ENCODE measurements at regions not wholly inside any gene's neighbourhood (a gene's known extent, or its start where the extent isn't known, plus 50 kb on each side); places are given as distances from the start of the nearest gene placed in this dataset.

DNA sequence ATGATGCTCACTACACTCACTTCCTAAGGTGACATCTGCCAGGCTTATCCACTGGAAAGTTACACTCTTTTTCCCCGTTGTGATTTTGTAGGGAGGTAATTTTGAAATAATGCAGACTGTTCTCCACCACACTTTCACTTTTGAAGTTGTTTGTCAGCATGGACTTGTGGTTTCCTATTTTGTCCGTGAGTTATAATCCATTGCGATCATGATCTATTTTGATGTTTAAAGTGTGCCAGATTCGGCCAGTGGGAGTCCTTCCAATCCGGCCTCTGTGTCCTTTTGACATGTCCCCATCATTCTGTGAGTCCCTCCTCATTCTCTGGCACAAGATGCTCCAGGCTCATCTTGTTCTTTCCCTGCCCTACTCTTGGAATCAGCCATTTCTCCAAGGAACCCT, 211.3 kb upstream of the KLF4 start:
- TF ChIP-seq, protein P1, sequence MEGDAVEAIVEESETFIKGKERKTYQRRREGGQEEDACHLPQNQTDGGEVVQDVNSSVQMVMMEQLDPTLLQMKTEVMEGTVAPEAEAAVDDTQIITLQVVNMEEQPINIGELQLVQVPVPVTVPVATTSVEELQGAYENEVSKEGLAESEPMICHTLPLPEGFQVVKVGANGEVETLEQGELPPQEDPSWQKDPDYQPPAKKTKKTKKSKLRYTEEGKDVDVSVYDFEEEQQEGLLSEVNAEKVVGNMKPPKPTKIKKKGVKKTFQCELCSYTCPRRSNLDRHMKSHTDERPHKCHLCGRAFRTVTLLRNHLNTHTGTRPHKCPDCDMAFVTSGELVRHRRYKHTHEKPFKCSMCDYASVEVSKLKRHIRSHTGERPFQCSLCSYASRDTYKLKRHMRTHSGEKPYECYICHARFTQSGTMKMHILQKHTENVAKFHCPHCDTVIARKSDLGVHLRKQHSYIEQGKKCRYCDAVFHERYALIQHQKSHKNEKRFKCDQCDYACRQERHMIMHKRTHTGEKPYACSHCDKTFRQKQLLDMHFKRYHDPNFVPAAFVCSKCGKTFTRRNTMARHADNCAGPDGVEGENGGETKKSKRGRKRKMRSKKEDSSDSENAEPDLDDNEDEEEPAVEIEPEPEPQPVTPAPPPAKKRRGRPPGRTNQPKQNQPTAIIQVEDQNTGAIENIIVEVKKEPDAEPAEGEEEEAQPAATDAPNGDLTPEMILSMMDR (conservative IDR thresholded peaks at IDR 0.05; ENCODE audit: low read depth in 2 of 2), result no peak
- no peak for TF ChIP-seq EZH2 (IDR thresholded peaks at IDR 0.05; ENCODE audit: low read depth, unreplicated experiment)
- no peak for TF ChIP-seq POLR2AphosphoS5 (IDR thresholded peaks at IDR 0.05; ENCODE audit: low read depth)
- TF ChIP-seq, protein P2, sequence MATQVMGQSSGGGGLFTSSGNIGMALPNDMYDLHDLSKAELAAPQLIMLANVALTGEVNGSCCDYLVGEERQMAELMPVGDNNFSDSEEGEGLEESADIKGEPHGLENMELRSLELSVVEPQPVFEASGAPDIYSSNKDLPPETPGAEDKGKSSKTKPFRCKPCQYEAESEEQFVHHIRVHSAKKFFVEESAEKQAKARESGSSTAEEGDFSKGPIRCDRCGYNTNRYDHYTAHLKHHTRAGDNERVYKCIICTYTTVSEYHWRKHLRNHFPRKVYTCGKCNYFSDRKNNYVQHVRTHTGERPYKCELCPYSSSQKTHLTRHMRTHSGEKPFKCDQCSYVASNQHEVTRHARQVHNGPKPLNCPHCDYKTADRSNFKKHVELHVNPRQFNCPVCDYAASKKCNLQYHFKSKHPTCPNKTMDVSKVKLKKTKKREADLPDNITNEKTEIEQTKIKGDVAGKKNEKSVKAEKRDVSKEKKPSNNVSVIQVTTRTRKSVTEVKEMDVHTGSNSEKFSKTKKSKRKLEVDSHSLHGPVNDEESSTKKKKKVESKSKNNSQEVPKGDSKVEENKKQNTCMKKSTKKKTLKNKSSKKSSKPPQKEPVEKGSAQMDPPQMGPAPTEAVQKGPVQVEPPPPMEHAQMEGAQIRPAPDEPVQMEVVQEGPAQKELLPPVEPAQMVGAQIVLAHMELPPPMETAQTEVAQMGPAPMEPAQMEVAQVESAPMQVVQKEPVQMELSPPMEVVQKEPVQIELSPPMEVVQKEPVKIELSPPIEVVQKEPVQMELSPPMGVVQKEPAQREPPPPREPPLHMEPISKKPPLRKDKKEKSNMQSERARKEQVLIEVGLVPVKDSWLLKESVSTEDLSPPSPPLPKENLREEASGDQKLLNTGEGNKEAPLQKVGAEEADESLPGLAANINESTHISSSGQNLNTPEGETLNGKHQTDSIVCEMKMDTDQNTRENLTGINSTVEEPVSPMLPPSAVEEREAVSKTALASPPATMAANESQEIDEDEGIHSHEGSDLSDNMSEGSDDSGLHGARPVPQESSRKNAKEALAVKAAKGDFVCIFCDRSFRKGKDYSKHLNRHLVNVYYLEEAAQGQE (IDR thresholded peaks at IDR 0.05; ENCODE audit: unreplicated experiment), result no peak
- no peak for TF ChIP-seq JUNB (IDR thresholded peaks at IDR 0.05; ENCODE audit: unreplicated experiment)
- TF ChIP-seq EZH2phosphoT487 (IDR thresholded peaks at IDR 0.05; ENCODE audit: unreplicated experiment), result no peak
- TF ChIP-seq, protein P3, sequence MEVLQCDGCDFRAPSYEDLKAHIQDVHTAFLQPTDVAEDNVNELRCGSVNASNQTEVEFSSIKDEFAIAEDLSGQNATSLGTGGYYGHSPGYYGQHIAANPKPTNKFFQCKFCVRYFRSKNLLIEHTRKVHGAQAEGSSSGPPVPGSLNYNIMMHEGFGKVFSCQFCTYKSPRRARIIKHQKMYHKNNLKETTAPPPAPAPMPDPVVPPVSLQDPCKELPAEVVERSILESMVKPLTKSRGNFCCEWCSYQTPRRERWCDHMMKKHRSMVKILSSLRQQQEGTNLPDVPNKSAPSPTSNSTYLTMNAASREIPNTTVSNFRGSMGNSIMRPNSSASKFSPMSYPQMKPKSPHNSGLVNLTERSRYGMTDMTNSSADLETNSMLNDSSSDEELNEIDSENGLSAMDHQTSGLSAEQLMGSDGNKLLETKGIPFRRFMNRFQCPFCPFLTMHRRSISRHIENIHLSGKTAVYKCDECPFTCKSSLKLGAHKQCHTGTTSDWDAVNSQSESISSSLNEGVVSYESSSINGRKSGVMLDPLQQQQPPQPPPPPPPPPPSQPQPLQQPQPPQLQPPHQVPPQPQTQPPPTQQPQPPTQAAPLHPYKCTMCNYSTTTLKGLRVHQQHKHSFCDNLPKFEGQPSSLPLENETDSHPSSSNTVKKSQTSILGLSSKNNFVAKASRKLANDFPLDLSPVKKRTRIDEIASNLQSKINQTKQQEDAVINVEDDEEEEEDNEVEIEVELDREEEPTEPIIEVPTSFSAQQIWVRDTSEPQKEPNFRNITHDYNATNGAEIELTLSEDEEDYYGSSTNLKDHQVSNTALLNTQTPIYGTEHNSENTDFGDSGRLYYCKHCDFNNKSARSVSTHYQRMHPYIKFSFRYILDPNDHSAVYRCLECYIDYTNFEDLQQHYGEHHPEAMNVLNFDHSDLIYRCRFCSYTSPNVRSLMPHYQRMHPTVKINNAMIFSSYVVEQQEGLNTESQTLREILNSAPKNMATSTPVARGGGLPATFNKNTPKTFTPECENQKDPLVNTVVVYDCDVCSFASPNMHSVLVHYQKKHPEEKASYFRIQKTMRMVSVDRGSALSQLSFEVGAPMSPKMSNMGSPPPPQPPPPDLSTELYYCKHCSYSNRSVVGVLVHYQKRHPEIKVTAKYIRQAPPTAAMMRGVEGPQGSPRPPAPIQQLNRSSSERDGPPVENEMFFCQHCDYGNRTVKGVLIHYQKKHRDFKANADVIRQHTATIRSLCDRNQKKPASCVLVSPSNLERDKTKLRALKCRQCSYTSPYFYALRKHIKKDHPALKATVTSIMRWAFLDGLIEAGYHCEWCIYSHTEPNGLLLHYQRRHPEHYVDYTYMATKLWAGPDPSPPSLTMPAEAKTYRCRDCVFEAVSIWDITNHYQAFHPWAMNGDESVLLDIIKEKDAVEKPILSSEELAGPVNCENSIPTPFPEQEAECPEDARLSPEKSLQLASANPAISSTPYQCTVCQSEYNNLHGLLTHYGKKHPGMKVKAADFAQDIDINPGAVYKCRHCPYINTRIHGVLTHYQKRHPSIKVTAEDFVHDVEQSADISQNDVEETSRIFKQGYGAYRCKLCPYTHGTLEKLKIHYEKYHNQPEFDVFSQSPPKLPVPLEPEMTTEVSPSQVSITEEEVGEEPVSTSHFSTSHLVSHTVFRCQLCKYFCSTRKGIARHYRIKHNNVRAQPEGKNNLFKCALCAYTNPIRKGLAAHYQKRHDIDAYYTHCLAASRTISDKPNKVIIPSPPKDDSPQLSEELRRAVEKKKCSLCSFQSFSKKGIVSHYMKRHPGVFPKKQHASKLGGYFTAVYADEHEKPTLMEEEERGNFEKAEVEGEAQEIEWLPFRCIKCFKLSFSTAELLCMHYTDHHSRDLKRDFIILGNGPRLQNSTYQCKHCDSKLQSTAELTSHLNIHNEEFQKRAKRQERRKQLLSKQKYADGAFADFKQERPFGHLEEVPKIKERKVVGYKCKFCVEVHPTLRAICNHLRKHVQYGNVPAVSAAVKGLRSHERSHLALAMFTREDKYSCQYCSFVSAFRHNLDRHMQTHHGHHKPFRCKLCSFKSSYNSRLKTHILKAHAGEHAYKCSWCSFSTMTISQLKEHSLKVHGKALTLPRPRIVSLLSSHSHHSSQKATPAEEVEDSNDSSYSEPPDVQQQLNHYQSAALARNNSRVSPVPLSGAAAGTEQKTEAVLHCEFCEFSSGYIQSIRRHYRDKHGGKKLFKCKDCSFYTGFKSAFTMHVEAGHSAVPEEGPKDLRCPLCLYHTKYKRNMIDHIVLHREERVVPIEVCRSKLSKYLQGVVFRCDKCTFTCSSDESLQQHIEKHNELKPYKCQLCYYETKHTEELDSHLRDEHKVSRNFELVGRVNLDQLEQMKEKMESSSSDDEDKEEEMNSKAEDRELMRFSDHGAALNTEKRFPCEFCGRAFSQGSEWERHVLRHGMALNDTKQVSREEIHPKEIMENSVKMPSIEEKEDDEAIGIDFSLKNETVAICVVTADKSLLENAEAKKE (CRISPR knock-in tag; IDR thresholded peaks at IDR 0.05), result no peak
- TF ChIP-seq, protein P4, sequence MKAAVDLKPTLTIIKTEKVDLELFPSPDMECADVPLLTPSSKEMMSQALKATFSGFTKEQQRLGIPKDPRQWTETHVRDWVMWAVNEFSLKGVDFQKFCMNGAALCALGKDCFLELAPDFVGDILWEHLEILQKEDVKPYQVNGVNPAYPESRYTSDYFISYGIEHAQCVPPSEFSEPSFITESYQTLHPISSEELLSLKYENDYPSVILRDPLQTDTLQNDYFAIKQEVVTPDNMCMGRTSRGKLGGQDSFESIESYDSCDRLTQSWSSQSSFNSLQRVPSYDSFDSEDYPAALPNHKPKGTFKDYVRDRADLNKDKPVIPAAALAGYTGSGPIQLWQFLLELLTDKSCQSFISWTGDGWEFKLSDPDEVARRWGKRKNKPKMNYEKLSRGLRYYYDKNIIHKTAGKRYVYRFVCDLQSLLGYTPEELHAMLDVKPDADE (IDR thresholded peaks at IDR 0.05), result no peak
- no peak for TF ChIP-seq CREB1 (CRISPR knock-in tag; IDR thresholded peaks at IDR 0.05; ENCODE audit: low read depth)
- TF ChIP-seq NANOG (IDR thresholded peaks at IDR 0.05; ENCODE audit: borderline replicate concordance), result no peak
- no peak for TF ChIP-seq STAT1 (IDR thresholded peaks at IDR 0.05; ENCODE audit: unreplicated experiment)
- no peak for TF ChIP-seq ZNF331 (CRISPR knock-in tag; IDR thresholded peaks at IDR 0.05; ENCODE audit: low read depth)
- no peak for TF ChIP-seq ZNF114 (CRISPR knock-in tag; IDR thresholded peaks at IDR 0.05)

Data from GM23338 (cell line).